SK-N-SH treated with all-trans-retinoic acid at 6 μM for 48 hours (cell line): ENCODE measurements at regions not wholly inside any gene's neighbourhood (a gene's known extent, or its start where the extent isn't known, plus 50 kb on each side); places are given as distances from the start of the nearest gene placed in this dataset.

Experiments
- ATAC-seq: fragments of 200-7000 bp; cut with Tn5 transposase; 3 replicates; pipeline ENCODE4 v1.9.1; 2020; ENCODE audit warnings: mild to moderate bottlenecking, moderate library complexity
- ARNTL ChIP-seq: fragments of 450-650 bp; formaldehyde crosslinking; IDR thresholded peaks from 2 replicates; pipeline ENCODE4 v1.5.0; 2020; ENCODE audit warnings: low read depth, mild to moderate bottlenecking, moderate library complexity, borderline replicate concordance
- BACH2 ChIP-seq: fragments of 250-450 bp; sonication (Bioruptor Pico); IDR thresholded peaks from 2 replicates; pipeline ENCODE4 v1.9.0; 2021; ENCODE audit warnings: mild to moderate bottlenecking, borderline replicate concordance
- CSDC2 ChIP-seq: fragments of 250-450 bp; sonication (Bioruptor Pico); IDR thresholded peaks from 2 replicates; pipeline ENCODE4 v1.5.0; 2020; ENCODE audit warnings: mild to moderate bottlenecking, moderate library complexity
- ESRRG ChIP-seq: fragments of 250-450 bp; sonication (Bioruptor Pico); IDR thresholded peaks from 2 replicates; pipeline ENCODE4 v1.6.1; 2021; ENCODE audit warnings: mild to moderate bottlenecking
- GLIS3 ChIP-seq: fragments of 250-450 bp; sonication (Bioruptor Pico); IDR thresholded peaks from 2 replicates; pipeline ENCODE4 v1.5.0; 2020; ENCODE audit warnings: mild to moderate bottlenecking, moderate library complexity
- ISL1 ChIP-seq: fragments of 250-450 bp; sonication (Bioruptor Pico); IDR thresholded peaks from 2 replicates; pipeline ENCODE4 v2.1.2; 2022; ENCODE audit warnings: mild to moderate bottlenecking, moderate library complexity
- OSR1 ChIP-seq: fragments of 250-450 bp; sonication (Bioruptor Pico); IDR thresholded peaks from 2 replicates; pipeline ENCODE4 v1.8.0; 2022; ENCODE audit warnings: moderate library complexity, mild to moderate bottlenecking, inconsistent platforms
- RARB ChIP-seq: fragments of 250-450 bp; sonication (Bioruptor Pico); IDR thresholded peaks from 2 replicates; pipeline ENCODE4 v1.8.0; 2021; ENCODE audit warnings: mild to moderate bottlenecking, moderate library complexity
- SNAI2 ChIP-seq: fragments of 250-450 bp; sonication (Bioruptor Pico); IDR thresholded peaks from 2 replicates; pipeline ENCODE4 v1.5.0; 2020; ENCODE audit warnings: mild to moderate bottlenecking, moderate library complexity
- TCF4 ChIP-seq: fragments of 250-450 bp; sonication (Bioruptor Pico); IDR thresholded peaks from 2 replicates; pipeline ENCODE4 v1.8.0; 2021; ENCODE audit warnings: mild to moderate bottlenecking, moderate library complexity, borderline replicate concordance
- ZC3H10 ChIP-seq: fragments of 250-450 bp; sonication (Bioruptor Pico); IDR thresholded peaks from 2 replicates; pipeline ENCODE4 v1.5.1; 2021; ENCODE audit warnings: mild to moderate bottlenecking, moderate library complexity
- ZFP3 ChIP-seq: fragments of 250-450 bp; sonication (Bioruptor Pico); IDR thresholded peaks from 2 replicates; pipeline ENCODE4 v1.5.0; 2020; ENCODE audit warnings: mild to moderate bottlenecking, moderate library complexity
- ZFP30 ChIP-seq: fragments of 450-650 bp; formaldehyde crosslinking; IDR thresholded peaks from 2 replicates; pipeline ENCODE4 v1.5.0; 2022; ENCODE audit warnings: mild to moderate bottlenecking, moderate library complexity
- ZNF565 ChIP-seq: fragments of 450-650 bp; formaldehyde crosslinking; conservative IDR thresholded peaks from 2 replicates; pipeline ENCODE4 v1.5.0; 2020; ENCODE audit warnings: low read depth, mild to moderate bottlenecking, moderate library complexity
- ZNF70 ChIP-seq: fragments of 450-650 bp; formaldehyde crosslinking; IDR thresholded peaks from 2 replicates; pipeline ENCODE4 v1.5.0; 2020; ENCODE audit warnings: mild to moderate bottlenecking, moderate library complexity
- ZNF8 ChIP-seq: fragments of 450-650 bp; formaldehyde crosslinking; IDR thresholded peaks from 2 replicates; pipeline ENCODE4 v1.5.0; 2020; ENCODE audit warnings: mild to moderate bottlenecking, moderate library complexity
- TF ChIP-seq, protein P1 (sequence below): fragments of 250-450 bp; sonication (Bioruptor Pico); IDR thresholded peaks from 2 replicates; pipeline ENCODE4 v1.8.0; 2021; ENCODE audit warnings: low read depth, mild to moderate bottlenecking, moderate library complexity, borderline replicate concordance
- TF ChIP-seq, protein P2 (sequence below): fragments of 250-450 bp; sonication (Bioruptor Pico); IDR thresholded peaks from 2 replicates; pipeline ENCODE4 v1.8.0; 2020; ENCODE audit warnings: mild to moderate bottlenecking, moderate library complexity, borderline replicate concordance
- TF ChIP-seq, protein P3 (sequence below): fragments of 250-450 bp; sonication (Bioruptor Pico); IDR thresholded peaks from 2 replicates; pipeline ENCODE4 v1.5.1; 2020; ENCODE audit warnings: low read depth, mild to moderate bottlenecking, moderate library complexity
- TF ChIP-seq, protein P4 (sequence below): fragments of 250-450 bp; sonication (Bioruptor Pico); IDR thresholded peaks from 2 replicates; pipeline ENCODE4 v1.5.0; 2020; ENCODE audit warnings: mild to moderate bottlenecking, moderate library complexity

DNA sequence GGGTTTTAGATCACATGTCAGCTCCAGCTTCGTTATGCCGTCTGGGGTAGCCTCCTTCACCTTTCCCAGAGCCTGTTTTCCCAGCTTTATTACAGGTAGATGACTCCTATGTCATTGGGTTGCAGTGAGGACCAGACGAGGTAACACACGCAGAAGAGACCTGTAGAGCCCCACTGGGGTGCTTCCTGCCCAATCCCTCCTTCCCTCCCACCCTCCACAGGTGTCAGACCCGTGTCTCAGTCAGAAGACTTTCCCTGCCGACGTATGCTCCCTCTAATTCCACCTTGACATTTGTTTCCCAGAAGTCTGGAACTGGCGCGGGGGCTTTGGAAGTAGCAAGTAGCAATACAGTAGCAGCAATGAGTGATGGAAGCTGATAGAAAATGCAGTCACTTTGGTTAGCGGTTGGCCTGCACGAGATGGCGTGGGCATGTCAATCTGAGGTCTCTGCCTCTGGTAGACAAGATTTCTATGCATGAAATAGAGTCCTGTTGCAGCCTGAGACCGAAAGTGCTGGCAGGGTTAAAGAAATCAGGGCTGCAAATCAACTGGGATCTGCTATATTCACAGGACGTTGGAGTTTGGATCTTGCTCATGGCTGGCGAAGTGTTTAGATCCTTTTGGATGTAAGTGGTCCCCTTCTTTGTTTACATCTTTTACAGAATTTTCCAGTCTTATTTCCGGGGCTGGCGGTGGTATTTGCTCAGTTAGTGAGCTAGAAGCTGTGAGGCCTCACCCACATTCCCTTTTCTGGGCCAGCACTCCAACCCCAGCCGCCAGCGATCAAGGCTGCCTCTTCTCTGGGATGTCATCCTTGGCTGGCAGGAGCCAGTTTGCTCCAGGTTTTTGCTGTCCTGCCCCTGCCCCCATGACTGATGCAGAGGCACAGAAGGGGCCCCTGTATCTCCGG, 78.3 kb upstream of the KMT2C start:
- ATAC-seq = no peak
- TF ChIP-seq, protein P1, sequence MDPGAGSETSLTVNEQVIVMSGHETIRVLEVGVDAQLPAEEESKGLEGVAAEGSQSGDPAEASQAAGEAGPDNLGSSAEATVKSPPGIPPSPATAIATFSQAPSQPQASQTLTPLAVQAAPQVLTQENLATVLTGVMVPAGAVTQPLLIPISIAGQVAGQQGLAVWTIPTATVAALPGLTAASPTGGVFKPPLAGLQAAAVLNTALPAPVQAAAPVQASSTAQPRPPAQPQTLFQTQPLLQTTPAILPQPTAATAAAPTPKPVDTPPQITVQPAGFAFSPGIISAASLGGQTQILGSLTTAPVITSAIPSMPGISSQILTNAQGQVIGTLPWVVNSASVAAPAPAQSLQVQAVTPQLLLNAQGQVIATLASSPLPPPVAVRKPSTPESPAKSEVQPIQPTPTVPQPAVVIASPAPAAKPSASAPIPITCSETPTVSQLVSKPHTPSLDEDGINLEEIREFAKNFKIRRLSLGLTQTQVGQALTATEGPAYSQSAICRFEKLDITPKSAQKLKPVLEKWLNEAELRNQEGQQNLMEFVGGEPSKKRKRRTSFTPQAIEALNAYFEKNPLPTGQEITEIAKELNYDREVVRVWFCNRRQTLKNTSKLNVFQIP (CRISPR knock-in tag) = no peak
- no peak for TF ChIP-seq ISL1 (CRISPR knock-in tag)
- TF ChIP-seq ARNTL (CRISPR knock-in tag) = no peak
- TF ChIP-seq OSR1 (CRISPR knock-in tag) = no peak
- TF ChIP-seq, protein P2, sequence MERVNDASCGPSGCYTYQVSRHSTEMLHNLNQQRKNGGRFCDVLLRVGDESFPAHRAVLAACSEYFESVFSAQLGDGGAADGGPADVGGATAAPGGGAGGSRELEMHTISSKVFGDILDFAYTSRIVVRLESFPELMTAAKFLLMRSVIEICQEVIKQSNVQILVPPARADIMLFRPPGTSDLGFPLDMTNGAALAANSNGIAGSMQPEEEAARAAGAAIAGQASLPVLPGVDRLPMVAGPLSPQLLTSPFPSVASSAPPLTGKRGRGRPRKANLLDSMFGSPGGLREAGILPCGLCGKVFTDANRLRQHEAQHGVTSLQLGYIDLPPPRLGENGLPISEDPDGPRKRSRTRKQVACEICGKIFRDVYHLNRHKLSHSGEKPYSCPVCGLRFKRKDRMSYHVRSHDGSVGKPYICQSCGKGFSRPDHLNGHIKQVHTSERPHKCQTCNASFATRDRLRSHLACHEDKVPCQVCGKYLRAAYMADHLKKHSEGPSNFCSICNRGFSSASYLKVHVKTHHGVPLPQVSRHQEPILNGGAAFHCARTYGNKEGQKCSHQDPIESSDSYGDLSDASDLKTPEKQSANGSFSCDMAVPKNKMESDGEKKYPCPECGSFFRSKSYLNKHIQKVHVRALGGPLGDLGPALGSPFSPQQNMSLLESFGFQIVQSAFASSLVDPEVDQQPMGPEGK = no peak
- TF ChIP-seq ZNF565 (CRISPR knock-in tag) = no peak
- TF ChIP-seq ZNF70 = no peak
- TF ChIP-seq TCF4 (CRISPR knock-in tag) = no peak
- TF ChIP-seq, protein P3, sequence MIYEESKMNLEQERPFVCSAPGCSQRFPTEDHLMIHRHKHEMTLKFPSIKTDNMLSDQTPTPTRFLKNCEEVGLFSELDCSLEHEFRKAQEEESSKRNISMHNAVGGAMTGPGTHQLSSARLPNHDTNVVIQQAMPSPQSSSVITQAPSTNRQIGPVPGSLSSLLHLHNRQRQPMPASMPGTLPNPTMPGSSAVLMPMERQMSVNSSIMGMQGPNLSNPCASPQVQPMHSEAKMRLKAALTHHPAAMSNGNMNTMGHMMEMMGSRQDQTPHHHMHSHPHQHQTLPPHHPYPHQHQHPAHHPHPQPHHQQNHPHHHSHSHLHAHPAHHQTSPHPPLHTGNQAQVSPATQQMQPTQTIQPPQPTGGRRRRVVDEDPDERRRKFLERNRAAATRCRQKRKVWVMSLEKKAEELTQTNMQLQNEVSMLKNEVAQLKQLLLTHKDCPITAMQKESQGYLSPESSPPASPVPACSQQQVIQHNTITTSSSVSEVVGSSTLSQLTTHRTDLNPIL (CRISPR knock-in tag) = no peak
- no peak for TF ChIP-seq ZC3H10

DNA sequence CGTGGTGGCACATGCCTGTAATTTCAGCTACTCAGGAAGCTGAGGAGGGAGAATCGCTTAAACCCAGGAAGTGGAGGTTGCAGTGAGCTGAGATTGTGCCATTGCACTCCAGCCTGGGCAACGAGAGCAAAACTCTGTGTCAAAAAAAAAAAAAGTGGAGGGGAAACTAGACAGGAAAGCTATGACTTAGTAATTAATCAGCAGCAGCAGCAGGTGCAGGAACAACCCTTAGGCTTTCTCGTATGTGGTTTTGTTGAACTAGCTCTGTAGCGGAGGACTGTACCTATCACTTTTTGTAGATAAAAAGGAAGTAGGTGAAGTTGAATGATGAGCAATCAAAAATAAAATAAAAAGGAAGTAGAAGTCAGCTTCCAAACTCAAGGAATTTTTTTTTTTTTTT, 76.9 kb upstream of the KMT2C start:
- TF ChIP-seq TCF4 (CRISPR knock-in tag) (no peak), ZNF70 (no peak), ZNF565 (CRISPR knock-in tag) (no peak), BACH2 (CRISPR knock-in tag) (no peak), ESRRG (CRISPR knock-in tag) (no peak), CSDC2 (CRISPR knock-in tag) (no peak), ARNTL (CRISPR knock-in tag) (no peak), RARB (CRISPR knock-in tag) (no peak), OSR1 (CRISPR knock-in tag) (no peak), ZNF8 (CRISPR knock-in tag) (no peak)
- TF ChIP-seq, protein P4, sequence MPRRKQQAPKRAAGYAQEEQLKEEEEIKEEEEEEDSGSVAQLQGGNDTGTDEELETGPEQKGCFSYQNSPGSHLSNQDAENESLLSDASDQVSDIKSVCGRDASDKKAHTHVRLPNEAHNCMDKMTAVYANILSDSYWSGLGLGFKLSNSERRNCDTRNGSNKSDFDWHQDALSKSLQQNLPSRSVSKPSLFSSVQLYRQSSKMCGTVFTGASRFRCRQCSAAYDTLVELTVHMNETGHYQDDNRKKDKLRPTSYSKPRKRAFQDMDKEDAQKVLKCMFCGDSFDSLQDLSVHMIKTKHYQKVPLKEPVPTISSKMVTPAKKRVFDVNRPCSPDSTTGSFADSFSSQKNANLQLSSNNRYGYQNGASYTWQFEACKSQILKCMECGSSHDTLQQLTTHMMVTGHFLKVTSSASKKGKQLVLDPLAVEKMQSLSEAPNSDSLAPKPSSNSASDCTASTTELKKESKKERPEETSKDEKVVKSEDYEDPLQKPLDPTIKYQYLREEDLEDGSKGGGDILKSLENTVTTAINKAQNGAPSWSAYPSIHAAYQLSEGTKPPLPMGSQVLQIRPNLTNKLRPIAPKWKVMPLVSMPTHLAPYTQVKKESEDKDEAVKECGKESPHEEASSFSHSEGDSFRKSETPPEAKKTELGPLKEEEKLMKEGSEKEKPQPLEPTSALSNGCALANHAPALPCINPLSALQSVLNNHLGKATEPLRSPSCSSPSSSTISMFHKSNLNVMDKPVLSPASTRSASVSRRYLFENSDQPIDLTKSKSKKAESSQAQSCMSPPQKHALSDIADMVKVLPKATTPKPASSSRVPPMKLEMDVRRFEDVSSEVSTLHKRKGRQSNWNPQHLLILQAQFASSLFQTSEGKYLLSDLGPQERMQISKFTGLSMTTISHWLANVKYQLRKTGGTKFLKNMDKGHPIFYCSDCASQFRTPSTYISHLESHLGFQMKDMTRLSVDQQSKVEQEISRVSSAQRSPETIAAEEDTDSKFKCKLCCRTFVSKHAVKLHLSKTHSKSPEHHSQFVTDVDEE = no peak
- TF ChIP-seq, protein P1 (CRISPR knock-in tag) = no peak
- TF ChIP-seq, all 23 proteins: peak for 0
- ATAC-seq = no peak

DNA sequence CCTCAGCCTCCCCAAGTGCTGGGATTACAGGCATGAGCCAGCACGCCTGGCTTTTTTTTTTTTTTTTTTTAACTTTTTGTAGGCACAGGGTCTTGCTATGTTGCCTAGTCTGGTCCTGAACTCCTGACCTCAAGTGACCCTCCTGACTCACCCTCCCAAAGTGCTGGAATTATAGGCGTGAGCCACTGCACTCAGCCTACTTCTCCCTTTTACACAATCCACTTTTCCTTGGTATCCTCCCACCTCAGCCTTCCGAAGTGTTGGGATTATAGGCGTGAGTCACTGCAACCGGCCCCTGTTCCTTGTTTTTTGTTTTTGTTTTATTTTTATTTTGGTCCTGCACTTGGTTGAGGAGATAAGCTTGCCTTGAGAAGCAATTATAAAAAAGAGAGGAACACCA, 75.9 kb upstream of the KMT2C start:
- no peak for ATAC-seq
- TF ChIP-seq GLIS3 (CRISPR knock-in tag) (no peak), ARNTL (CRISPR knock-in tag) (no peak), ZNF565 (CRISPR knock-in tag) (no peak), CSDC2 (CRISPR knock-in tag) (no peak), ZFP3 (no peak), SNAI2 (CRISPR knock-in tag) (no peak), ZNF8 (CRISPR knock-in tag) (no peak), ZFP30 (CRISPR knock-in tag) (no peak), TCF4 (CRISPR knock-in tag) (no peak), BACH2 (CRISPR knock-in tag) (no peak), OSR1 (CRISPR knock-in tag) (no peak), ISL1 (CRISPR knock-in tag) (no peak)
- TF ChIP-seq, protein P1 (CRISPR knock-in tag) = no peak
- TF ChIP-seq, protein P4 = no peak
